ENCODE measurements at regions not wholly inside any gene's neighbourhood (a gene's known extent, or its start where the extent isn't known, plus 50 kb on each side); places are given as distances from the start of the nearest gene placed in this dataset.

GRCh38 chr3:18840535-18841137, 307.7 kb upstream of the KCNH8 start:
- 69% methylated on average over 3 of the region's 3 CpGs for WGBS

GRCh38 chr3:18838758-18839157, 309.6 kb upstream of the KCNH8 start:
- DNase-seq (ENCODE audit: low read depth in 6 of 9, low spot score in 9 of 9), result peak in 1 of 9 donors; percentile 67
- peaks cover 64 to 83% of the 10 kb centered on the region in 2 donors for H3K4me1 ChIP-seq (ENCODE audit: control insufficient read depth in 2 of 2, insufficient read depth in 2 of 2, low read length in 2 of 2)
- H3K9me3 ChIP-seq (ENCODE audit: control insufficient read depth in 2 of 2, insufficient read depth in 1 of 2, low read length in 1 of 2), result no peaks in the 10 kb centered on the region
- 44% methylated on average over 1 of the region's 1 CpG for WGBS
- H3K36me3 ChIP-seq (ENCODE audit: control insufficient read depth in 2 of 2, insufficient read depth in 2 of 2, low read length in 1 of 2), result no peaks in the 10 kb centered on the region
- H3K4me3 ChIP-seq (ENCODE audit: low read length in 2 of 2), result no peak overlapping the region
- H3K27me3 ChIP-seq (ENCODE audit: control insufficient read depth in 2 of 2, insufficient read depth in 1 of 2, low read length in 1 of 2), result no peaks in the 10 kb centered on the region
- H3K27ac ChIP-seq (ENCODE audit: low read depth in 1 of 2, low read length in 1 of 2), result peak overlapping the region; percentile 49 to 91

More at GRCh38 chr3:18840535-18841137, 307.7 kb upstream of the KCNH8 start:
- Histone ChIP-seq H3K36me3 (ENCODE audit: control insufficient read depth in 2 of 2, insufficient read depth in 2 of 2, low read length in 1 of 2) (no peaks in the 10 kb centered on the region), H3K4me3 (ENCODE audit: low read length in 2 of 2) (no peak overlapping the region), H3K9me3 (ENCODE audit: control insufficient read depth in 2 of 2, insufficient read depth in 1 of 2, low read length in 1 of 2) (no peaks in the 10 kb centered on the region), H3K27ac (ENCODE audit: low read depth in 1 of 2, low read length in 1 of 2) (peak overlapping the region; percentile 64 to 91), H3K27me3 (ENCODE audit: control insufficient read depth in 2 of 2, insufficient read depth in 1 of 2, low read length in 1 of 2) (no peaks in the 10 kb centered on the region), H3K4me1 (ENCODE audit: control insufficient read depth in 2 of 2, insufficient read depth in 2 of 2, low read length in 2 of 2) (peaks cover 59 to 83% of the 10 kb centered on the region in 2 donors)
- DNase-seq (ENCODE audit: low read depth in 6 of 9, low spot score in 9 of 9), result peak in 1 of 9 donors; percentile 38

GRCh38 chr3:18837137-18837755, 311.1 kb upstream of the KCNH8 start:
- Histone ChIP-seq H3K27ac (ENCODE audit: low read depth in 1 of 2, low read length in 1 of 2) (peak overlapping the region; percentile 86 to 91), H3K4me3 (ENCODE audit: low read length in 2 of 2) (no peak overlapping the region), H3K9me3 (ENCODE audit: control insufficient read depth in 2 of 2, insufficient read depth in 1 of 2, low read length in 1 of 2) (no peaks in the 10 kb centered on the region), H3K4me1 (ENCODE audit: control insufficient read depth in 2 of 2, insufficient read depth in 2 of 2, low read length in 2 of 2) (peaks cover 60 to 78% of the 10 kb centered on the region in 2 donors), H3K36me3 (ENCODE audit: control insufficient read depth in 2 of 2, insufficient read depth in 2 of 2, low read length in 1 of 2) (no peaks in the 10 kb centered on the region), H3K27me3 (ENCODE audit: control insufficient read depth in 2 of 2, insufficient read depth in 1 of 2, low read length in 1 of 2) (no peaks in the 10 kb centered on the region)
- peak in 1 of 9 donors; percentile 62 for DNase-seq (ENCODE audit: low read depth in 6 of 9, low spot score in 9 of 9)
- 43% methylated on average over 3 of the region's 3 CpGs for WGBS

DNA sequence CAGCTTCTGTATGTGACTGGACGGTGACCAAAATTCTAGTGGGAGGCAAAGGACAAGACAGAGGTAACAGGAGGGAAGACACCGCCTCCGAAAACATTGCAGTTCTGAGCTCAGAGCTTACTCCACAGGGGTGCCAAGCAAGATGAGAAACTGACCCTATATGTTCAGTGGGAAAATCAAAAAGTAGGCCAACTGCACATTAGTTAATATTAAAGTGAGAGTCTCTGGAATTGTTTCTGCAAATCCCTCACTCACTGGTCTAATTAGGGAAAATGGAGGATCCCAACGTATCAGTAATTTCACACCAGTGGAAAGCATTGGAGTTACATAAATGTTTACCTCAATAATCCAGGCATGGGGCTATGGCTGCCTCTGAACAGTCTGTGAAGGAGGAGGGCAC, 313.3 kb upstream of the KCNH8 start:
- H3K4me3 ChIP-seq (ENCODE audit: low read length in 2 of 2), result no peak overlapping the region
- H3K4me1 ChIP-seq (ENCODE audit: control insufficient read depth in 2 of 2, insufficient read depth in 2 of 2, low read length in 2 of 2), result peaks cover 46 to 62% of the 10 kb centered on the region in 2 donors
- H3K9me3 ChIP-seq (ENCODE audit: control insufficient read depth in 2 of 2, insufficient read depth in 1 of 2, low read length in 1 of 2), result peaks cover 0 to 7% of the 10 kb centered on the region in 2 donors
- H3K27ac ChIP-seq (ENCODE audit: low read depth in 1 of 2, low read length in 1 of 2), result peak overlapping the region; percentile 87 to 91
- DNase-seq (ENCODE audit: low read depth in 6 of 9, low spot score in 9 of 9), result no peak
- H3K36me3 ChIP-seq (ENCODE audit: control insufficient read depth in 2 of 2, insufficient read depth in 2 of 2, low read length in 1 of 2), result no peaks in the 10 kb centered on the region
- WGBS, result 98% methylated on average over 4 of the region's 4 CpGs
- no peaks in the 10 kb centered on the region for H3K27me3 ChIP-seq (ENCODE audit: control insufficient read depth in 2 of 2, insufficient read depth in 1 of 2, low read length in 1 of 2)

DNA sequence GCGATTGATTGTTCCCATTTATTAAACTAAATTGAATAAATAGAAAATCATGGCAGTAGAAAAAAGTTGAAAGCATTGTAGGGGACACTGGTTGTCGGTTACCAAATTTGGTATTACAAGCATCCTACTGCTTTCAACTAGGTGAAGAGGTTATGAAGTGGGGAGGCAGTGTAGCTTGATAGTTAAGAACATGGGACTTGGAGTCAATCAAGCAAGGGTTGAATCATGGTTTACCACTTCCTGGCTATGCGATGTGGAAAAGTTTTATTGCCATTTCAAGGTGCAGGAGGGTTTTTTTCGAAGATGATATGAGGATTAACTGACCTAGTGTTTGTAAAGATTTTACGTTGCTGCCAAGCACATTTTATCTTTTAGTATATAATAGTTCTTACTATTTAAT, 318.2 kb upstream of the KCNH8 start:
- Histone ChIP-seq H3K9me3 (ENCODE audit: control insufficient read depth in 2 of 2, insufficient read depth in 1 of 2, low read length in 1 of 2) (peaks cover 0 to 7% of the 10 kb centered on the region in 2 donors), H3K36me3 (ENCODE audit: control insufficient read depth in 2 of 2, insufficient read depth in 2 of 2, low read length in 1 of 2) (no peaks in the 10 kb centered on the region), H3K27ac (ENCODE audit: low read depth in 1 of 2, low read length in 1 of 2) (peak overlapping the region; percentile 3 to 53), H3K4me3 (ENCODE audit: low read length in 2 of 2) (no peak overlapping the region), H3K4me1 (ENCODE audit: control insufficient read depth in 2 of 2, insufficient read depth in 2 of 2, low read length in 2 of 2) (peaks cover 17 to 20% of the 10 kb centered on the region in 2 donors), H3K27me3 (ENCODE audit: control insufficient read depth in 2 of 2, insufficient read depth in 1 of 2, low read length in 1 of 2) (no peaks in the 10 kb centered on the region)
- DNase-seq (ENCODE audit: low read depth in 6 of 9, low spot score in 9 of 9), result peak in 1 of 9 donors; percentile 72
- WGBS, result 38% methylated on average over 5 of the region's 5 CpGs

- no peak for DNase-seq (ENCODE audit: low read depth in 6 of 9, low spot score in 9 of 9)
- no peaks in the 10 kb centered on the region for H3K36me3 ChIP-seq (ENCODE audit: control insufficient read depth in 2 of 2, insufficient read depth in 2 of 2, low read length in 1 of 2)
- no peak overlapping the region for H3K27ac ChIP-seq (ENCODE audit: low read depth in 1 of 2, low read length in 1 of 2)
- peaks cover 10 to 11% of the 10 kb centered on the region in 2 donors for H3K4me1 ChIP-seq (ENCODE audit: control insufficient read depth in 2 of 2, insufficient read depth in 2 of 2, low read length in 2 of 2)
- H3K27me3 ChIP-seq (ENCODE audit: control insufficient read depth in 2 of 2, insufficient read depth in 1 of 2, low read length in 1 of 2), result no peaks in the 10 kb centered on the region
- WGBS, result 99% methylated on average over 2 of the region's 2 CpGs
- H3K9me3 ChIP-seq (ENCODE audit: control insufficient read depth in 2 of 2, insufficient read depth in 1 of 2, low read length in 1 of 2), result peaks cover 0 to 9% of the 10 kb centered on the region in 2 donors
- no peak overlapping the region for H3K4me3 ChIP-seq (ENCODE audit: low read length in 2 of 2)
These were observed 319.7 kb upstream of the KCNH8 start for GRCh38 chr3:18828637-18829036.

GRCh38 chr3:18827664-18828063, 320.6 kb upstream of the KCNH8 start:
- Histone ChIP-seq H3K4me3 (ENCODE audit: low read length in 2 of 2) (no peak overlapping the region), H3K4me1 (ENCODE audit: control insufficient read depth in 2 of 2, insufficient read depth in 2 of 2, low read length in 2 of 2) (peaks cover 6 to 7% of the 10 kb centered on the region in 2 donors), H3K9me3 (ENCODE audit: control insufficient read depth in 2 of 2, insufficient read depth in 1 of 2, low read length in 1 of 2) (peaks cover 0 to 9% of the 10 kb centered on the region in 2 donors), H3K27me3 (ENCODE audit: control insufficient read depth in 2 of 2, insufficient read depth in 1 of 2, low read length in 1 of 2) (no peaks in the 10 kb centered on the region), H3K27ac (ENCODE audit: low read depth in 1 of 2, low read length in 1 of 2) (no peak overlapping the region), H3K36me3 (ENCODE audit: control insufficient read depth in 2 of 2, insufficient read depth in 2 of 2, low read length in 1 of 2) (no peaks in the 10 kb centered on the region)
- WGBS, result 94% methylated on average over 3 of the region's 3 CpGs
- DNase-seq (ENCODE audit: low read depth in 6 of 9, low spot score in 9 of 9), result peak in 1 of 9 donors; percentile 50

GRCh38 chr3:18825665-18826064, 322.6 kb upstream of the KCNH8 start:
- peak in 1 of 9 donors; percentile 41 for DNase-seq (ENCODE audit: low read depth in 6 of 9, low spot score in 9 of 9)
- WGBS, result 97% methylated on average over 2 of the region's 2 CpGs
- no peak overlapping the region for H3K4me3 ChIP-seq (ENCODE audit: low read length in 2 of 2)

GRCh38 chr3:18813300-18813699, 335.0 kb upstream of the KCNH8 start:
- H3K9me3 ChIP-seq (ENCODE audit: control insufficient read depth in 2 of 2, insufficient read depth in 1 of 2, low read length in 1 of 2), result peaks cover 0 to 3% of the 10 kb centered on the region in 2 donors
- DNase-seq (ENCODE audit: low read depth in 6 of 9, low spot score in 9 of 9), result no peak
- no peak overlapping the region for H3K4me3 ChIP-seq (ENCODE audit: low read length in 2 of 2)
- no peaks in the 10 kb centered on the region for H3K36me3 ChIP-seq (ENCODE audit: control insufficient read depth in 2 of 2, insufficient read depth in 2 of 2, low read length in 1 of 2)
- no peak overlapping the region for H3K27ac ChIP-seq (ENCODE audit: low read depth in 1 of 2, low read length in 1 of 2)
- H3K4me1 ChIP-seq (ENCODE audit: control insufficient read depth in 2 of 2, insufficient read depth in 2 of 2, low read length in 2 of 2), result no peaks in the 10 kb centered on the region
- H3K27me3 ChIP-seq (ENCODE audit: control insufficient read depth in 2 of 2, insufficient read depth in 1 of 2, low read length in 1 of 2), result no peaks in the 10 kb centered on the region
- WGBS, result 97% methylated on average over 3 of the region's 3 CpGs

More at GRCh38 chr3:18825665-18826064, 322.6 kb upstream of the KCNH8 start:
- Histone ChIP-seq H3K9me3 (ENCODE audit: control insufficient read depth in 2 of 2, insufficient read depth in 1 of 2, low read length in 1 of 2) (peaks cover 0 to 2% of the 10 kb centered on the region in 2 donors), H3K27ac (ENCODE audit: low read depth in 1 of 2, low read length in 1 of 2) (no peak overlapping the region), H3K36me3 (ENCODE audit: control insufficient read depth in 2 of 2, insufficient read depth in 2 of 2, low read length in 1 of 2) (no peaks in the 10 kb centered on the region), H3K4me1 (ENCODE audit: control insufficient read depth in 2 of 2, insufficient read depth in 2 of 2, low read length in 2 of 2) (peaks cover 6 to 7% of the 10 kb centered on the region in 2 donors), H3K27me3 (ENCODE audit: control insufficient read depth in 2 of 2, insufficient read depth in 1 of 2, low read length in 1 of 2) (no peaks in the 10 kb centered on the region)

All from thymus (tissue), 11 donors.